ENCODE measurements at regions not wholly inside any gene's neighbourhood (a gene's known extent, or its start where the extent isn't known, plus 50 kb on each side); places are given as distances from the start of the nearest gene placed in this dataset.

GRCh38 chr3:110654843-110655502 lies 416.6 kb upstream of the NECTIN3 start:
- Histone ChIP-seq H3K27ac (no peak overlapping the region), H3K9me3 (replicated peaks in 1 of 3) (no peaks in the 10 kb centered on the region), H3K36me3 (replicated peaks in 1 of 2) (no peaks in the 10 kb centered on the region), H3K4me1 (replicated peaks in 1 of 2) (no peaks in the 10 kb centered on the region), H3K4me3 (no peak overlapping the region), H3K27me3 (no peaks in the 10 kb centered on the region)
- 31 to 47% (median 44%) methylated on average over 3 of the region's 3 CpGs for WGBS, 4 donors
- no peak for DNase-seq
- intact Hi-C loops (cut with DNase I), result no loop called here
- no peak for TF ChIP-seq CTCF (IDR thresholded peaks at IDR 0.05)
- no peak for TF ChIP-seq POLR2A (IDR thresholded peaks at IDR 0.05)

- intact Hi-C loops (cut with DNase I), result no loop called here
- H3K27me3 ChIP-seq, result no peaks in the 10 kb centered on the region
- DNase-seq, result no peak
- 45 to 64% (median 56%) methylated on average over 3 of the region's 3 CpGs for WGBS, 4 donors
- no peak overlapping the region for H3K27ac ChIP-seq
- no peaks in the 10 kb centered on the region for H3K36me3 ChIP-seq (replicated peaks in 1 of 2)
- no peak for TF ChIP-seq CTCF (IDR thresholded peaks at IDR 0.05)
- TF ChIP-seq POLR2A (IDR thresholded peaks at IDR 0.05), result no peak
- H3K4me1 ChIP-seq (replicated peaks in 1 of 2), result no peaks in the 10 kb centered on the region
- H3K9me3 ChIP-seq (replicated peaks in 1 of 3), result no peaks in the 10 kb centered on the region
- no peak overlapping the region for H3K4me3 ChIP-seq
These were observed 415.1 kb upstream of the NECTIN3 start for GRCh38 chr3:110656394-110657025.

GRCh38 chr3:110664148-110664547 lies 407.5 kb upstream of the NECTIN3 start:
- Histone ChIP-seq H3K36me3 (replicated peaks in 1 of 2) (no peaks in the 10 kb centered on the region), H3K4me1 (replicated peaks in 1 of 2) (no peaks in the 10 kb centered on the region), H3K9me3 (replicated peaks in 1 of 3) (no peaks in the 10 kb centered on the region), H3K27ac (no peak overlapping the region), H3K4me3 (no peak overlapping the region), H3K27me3 (no peaks in the 10 kb centered on the region)
- no peak for TF ChIP-seq CTCF (IDR thresholded peaks at IDR 0.05)
- no peak for TF ChIP-seq POLR2A (IDR thresholded peaks at IDR 0.05)
- intact Hi-C loops (cut with DNase I), result no loop called here
- DNase-seq, result no peak
- 45 to 55% (median 48%) methylated on average over 2 of the region's 2 CpGs for WGBS, 4 donors

GRCh38 chr3:110666495-110666894 lies 405.1 kb upstream of the NECTIN3 start:
- Histone ChIP-seq H3K27ac (no peak overlapping the region), H3K4me3 (no peak overlapping the region), H3K4me1 (replicated peaks in 1 of 2) (no peaks in the 10 kb centered on the region), H3K9me3 (replicated peaks in 1 of 3) (no peaks in the 10 kb centered on the region), H3K27me3 (no peaks in the 10 kb centered on the region), H3K36me3 (replicated peaks in 1 of 2) (no peaks in the 10 kb centered on the region)
- intact Hi-C loops (cut with DNase I), result no loop called here
- WGBS, 4 donors, result 81 to 86% (median 86%) methylated on average over 2 of the region's 2 CpGs
- TF ChIP-seq POLR2A (IDR thresholded peaks at IDR 0.05) (no peak), CTCF (IDR thresholded peaks at IDR 0.05) (no peak)
- DNase-seq, result no peak
